ENCODE measurements at regions not wholly inside any gene's neighbourhood (a gene's known extent, or its start where the extent isn't known, plus 50 kb on each side); places are given as distances from the start of the nearest gene placed in this dataset.
"Not testable (repeated sequence)": the region's sequence is repeated elsewhere in the genome, so short reads cannot be mapped to it uniquely, and the experiment has no call there.

- no peak for DNase-seq
Measured at GRCh38 chr1:168490306-168490705, 53.5 kb downstream of the XCL2 start.

DNA sequence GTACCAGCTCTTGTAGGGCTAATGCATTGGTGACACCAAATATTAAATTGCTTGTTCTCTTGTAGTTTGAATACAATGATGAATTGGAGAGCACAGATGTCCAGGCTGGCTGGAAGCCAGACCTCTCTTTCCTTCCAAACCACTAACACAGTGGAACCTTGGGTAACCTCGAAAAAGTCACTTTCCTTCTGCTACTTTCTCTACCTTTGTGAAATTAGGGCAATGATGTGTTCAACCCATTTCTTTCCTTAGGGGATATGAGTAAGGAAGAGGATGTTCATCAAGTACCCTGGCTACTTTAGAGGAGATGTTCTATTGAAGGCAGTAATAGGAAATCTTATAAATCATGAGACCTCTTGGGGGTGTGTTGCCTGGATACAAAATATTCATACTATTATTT, 55.7 kb downstream of the XCL2 start:
- no peak for DNase-seq

GRCh38 chr1:168486820-168487219, 57.0 kb downstream of the XCL2 start:
- DNase-seq, result not testable (repeated sequence)

GRCh38 chr1:168485048-168485447, 58.7 kb downstream of the XCL2 start:
- no peak for DNase-seq

DNA sequence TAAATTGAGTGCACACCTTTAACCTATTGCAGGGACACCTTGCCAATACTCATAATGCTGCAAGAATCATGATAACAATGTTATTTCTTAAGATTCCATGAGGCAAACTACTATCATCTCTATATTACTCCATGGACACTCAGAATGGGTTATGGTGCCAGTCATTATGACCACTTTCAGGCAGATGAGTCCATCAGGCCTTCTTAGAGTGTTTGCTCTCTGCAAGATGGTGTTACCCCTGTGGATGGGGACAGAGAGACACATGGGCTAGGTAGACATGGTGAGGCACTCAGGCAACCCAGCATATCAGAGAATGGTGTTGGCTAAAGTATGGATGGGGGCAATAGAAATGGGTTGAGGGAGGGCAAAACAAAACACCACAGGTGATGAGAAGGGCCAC, 59.7 kb downstream of the XCL2 start:
- DNase-seq, result no peak

DNA sequence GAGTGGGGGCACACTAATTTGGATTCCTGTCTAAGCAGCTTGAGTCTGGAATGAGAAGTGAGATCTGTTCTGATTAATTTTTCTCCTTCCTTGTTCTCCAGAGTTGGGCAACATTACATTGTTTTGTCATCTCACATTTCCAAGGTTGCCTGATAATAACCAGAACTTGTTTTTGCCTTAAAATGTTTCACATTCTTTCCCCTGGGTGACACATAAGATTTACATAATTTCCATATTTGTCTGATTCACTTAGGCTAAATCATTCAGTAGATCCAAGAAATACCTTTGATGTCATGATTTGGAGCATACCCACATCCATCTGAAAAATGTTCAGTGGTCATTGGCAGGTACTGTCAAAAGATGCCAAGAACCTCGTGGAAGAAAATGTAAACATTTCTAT, 60.3 kb downstream of the XCL2 start:
- no peak for DNase-seq

DNA sequence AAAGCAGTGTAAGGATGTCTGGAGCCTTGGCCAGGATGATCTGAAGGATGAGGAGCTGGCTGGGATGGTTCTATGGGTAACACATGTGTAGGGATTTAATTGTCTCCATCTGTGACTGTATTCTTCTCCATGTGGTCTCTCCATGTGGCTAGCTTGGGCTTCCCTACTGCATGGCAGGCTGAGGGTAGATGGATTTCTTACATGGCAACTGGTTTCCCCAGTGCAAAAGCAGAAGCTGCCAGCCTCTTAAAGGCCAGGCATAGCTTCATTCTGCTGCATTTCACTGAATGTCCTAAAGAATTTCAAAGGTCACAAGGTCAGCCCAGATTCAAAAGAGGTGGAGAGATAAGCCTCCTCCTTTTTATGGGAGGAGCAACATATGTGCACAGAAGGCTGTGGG, 61.7 kb downstream of the XCL2 start:
- DNase-seq, result no peak

DNA sequence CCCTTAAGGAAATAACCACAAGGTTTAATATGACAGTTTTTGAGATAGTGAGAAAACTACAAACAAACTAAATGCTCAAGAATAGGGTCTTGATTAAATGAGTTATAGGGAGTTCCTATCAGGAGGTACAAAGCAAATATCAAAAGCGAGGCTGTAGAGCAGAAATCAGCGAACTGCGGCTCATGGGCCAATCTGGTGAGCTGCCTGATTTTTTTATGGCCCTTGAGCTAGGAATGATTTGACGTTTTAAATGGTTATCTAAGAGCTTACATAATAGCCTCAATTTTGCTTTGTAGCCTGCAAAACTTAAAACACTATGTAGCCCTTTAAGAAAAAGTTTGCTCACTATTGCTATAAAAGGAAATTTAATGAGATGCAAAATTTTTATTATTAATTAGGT, 62.2 kb downstream of the XCL2 start:
- DNase-seq, result no peak

GRCh38 chr1:168480997-168481396, 62.8 kb downstream of the XCL2 start:
- DNase-seq, result no peak

DNA sequence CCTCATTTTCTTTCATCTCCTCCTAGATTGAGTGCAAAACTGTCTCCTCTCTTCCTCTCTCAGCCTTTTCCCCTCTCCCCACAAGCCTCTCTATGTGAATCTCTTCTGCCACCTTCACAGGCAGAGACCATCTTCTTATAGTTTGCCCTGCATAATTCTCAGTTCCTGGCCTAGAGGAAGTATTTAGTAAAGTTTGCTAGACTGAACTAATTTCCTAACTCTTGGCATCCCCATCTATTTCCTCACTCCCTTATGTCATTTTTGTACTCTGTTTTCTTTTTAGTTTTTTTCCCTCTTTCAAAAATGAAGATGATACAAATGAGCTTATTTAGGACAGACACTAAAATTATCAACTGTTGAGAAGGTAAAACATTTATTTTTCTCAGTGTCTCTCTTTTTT, 66.0 kb downstream of the XCL2 start:
- DNase-seq, result no peak

- no peak for DNase-seq
Measured at GRCh38 chr1:168476588-168477385, 67.0 kb downstream of the XCL2 start.

DNA sequence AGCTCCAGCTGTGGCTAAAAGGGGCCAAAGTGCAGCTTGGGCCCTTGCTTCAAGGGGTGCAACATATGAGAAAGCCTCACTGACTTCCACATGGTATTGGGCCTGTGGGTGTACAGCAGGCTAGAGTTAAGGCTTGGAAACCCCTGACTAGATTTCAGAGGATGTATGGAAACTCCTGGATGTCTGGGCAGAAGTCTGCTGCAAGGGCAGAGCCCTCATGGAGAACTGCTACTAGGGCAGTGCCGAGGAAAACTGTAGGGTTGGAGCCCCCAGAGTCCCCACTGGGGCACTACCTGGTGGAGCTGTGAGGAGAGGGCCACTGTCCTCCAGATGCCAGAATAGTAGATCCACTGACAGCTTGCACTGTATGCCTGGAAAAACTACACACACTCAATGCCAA, 69.5 kb downstream of the XCL2 start:
- DNase-seq, result no peak

DNA sequence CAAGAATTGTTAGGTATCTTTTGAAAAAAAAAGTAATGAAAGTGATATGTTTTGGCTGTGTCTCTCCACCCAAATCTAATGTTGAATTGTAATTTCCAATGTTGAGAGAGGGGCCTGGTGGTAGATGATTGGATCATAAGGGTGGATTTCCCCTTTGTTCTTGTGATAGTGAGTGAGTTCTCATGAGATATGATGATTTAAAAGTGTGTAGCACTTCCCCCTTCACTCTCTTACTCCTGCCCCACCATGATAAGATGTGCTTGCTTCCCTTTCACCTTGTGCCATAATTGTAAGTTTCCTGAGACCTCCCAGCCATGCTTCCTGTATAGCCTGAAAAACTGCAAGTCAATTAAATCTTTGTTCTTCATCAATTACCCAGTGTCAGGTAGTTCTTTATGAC, 70.7 kb downstream of the XCL2 start:
- DNase-seq, result no peak

DNA sequence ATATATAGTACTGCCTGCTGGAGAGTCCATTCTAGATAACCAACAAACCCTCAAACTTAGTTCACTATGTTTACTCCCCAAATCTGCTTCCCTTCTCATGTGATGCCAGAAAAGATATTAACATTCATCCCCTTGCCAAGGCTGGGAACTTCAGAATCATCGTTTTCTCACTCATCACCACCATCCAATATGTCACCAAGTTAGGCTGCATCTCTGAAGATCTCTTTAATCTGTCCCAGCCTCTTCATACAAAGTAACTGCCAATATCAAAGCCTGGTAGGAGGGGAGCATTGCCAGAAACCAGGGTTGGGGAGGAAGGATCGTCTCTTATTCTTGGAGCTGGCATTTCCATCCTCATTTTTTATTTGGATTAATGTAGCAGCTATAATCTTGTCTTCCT, 71.6 kb downstream of the XCL2 start:
- no peak for DNase-seq

DNA sequence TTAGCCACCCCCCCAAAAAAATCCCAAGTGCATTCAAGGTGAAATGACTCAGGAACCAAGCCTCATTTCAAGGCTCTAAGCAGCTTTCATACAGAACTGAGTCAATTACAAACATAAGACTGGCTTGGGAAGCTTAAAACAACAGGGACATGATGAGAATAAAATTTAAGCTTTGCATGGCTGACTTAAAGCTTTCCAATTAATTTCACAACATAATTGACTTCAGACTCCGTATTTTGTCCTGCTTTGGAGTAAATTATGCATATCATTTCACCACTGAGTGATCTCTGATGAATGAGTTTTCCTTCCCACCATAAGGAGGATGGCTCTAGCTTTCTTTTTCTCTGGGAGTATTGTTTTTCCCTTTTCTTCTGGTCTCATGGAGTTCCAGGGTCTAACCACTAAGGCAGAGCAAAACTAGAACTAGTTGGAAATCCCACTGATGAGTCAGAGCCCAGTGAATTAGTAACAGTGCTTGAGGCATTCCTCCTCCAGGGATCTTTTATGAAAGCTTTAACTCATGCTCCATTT, 72.8 kb downstream of the XCL2 start:
- DNase-seq, result no peak

DNA sequence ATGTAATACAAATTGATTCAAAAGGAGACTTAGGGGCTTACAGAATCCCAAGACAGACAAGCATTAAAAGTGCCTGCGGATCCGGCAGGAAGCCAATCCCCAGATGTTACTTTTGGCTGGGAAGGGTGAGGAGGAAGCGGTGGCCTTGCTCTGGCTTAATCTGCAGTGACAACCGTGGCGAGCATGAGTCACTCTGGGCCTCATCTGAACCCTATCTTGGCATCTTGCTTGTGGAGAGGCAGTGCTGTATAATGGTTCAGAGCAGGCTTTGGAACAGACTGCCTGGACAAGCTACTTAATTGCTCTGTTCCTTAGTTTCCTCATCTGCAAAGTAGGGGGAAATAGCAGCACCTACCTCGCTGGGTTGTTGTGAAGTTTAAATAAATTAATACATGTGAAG, 74.1 kb downstream of the XCL2 start:
- no peak for DNase-seq

GRCh38 chr1:168468822-168469221, 75.0 kb downstream of the XCL2 start:
- no peak for DNase-seq

DNA sequence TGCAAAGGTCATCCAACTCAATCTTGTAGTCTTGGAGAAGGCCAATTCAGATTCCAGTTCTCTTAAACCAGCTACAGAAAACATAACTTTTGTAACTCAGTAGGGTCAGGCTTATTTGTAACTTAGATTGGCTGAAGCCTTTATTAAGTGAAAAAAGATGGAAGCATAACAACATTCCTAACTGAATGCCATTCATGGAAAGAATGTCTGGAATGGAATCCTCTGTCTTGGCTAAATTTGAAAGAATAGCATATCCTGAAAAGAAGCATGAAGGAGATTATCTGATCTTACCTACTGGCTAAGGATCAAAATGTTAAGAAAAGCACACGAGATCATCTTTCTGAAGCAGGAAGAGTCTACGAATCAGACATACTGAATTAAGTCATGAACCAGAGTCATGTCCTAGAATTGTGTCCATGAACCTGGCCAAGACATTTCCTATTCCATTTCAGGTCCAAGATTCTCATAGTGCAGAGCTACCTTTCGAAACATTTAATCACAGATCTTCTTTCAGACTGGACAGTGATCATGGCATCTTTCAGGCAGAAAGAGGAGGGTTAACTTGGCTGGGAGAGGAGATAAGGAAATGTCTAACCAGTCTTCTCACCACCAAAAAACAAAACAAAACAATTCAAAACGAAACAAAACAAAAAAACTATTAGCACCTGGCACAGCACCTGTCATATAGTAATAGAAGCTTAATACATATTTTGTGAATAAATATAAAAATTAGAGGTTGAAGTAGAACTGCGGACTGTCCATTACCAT, 75.6 kb downstream of the XCL2 start:
- no peak for DNase-seq

- no peak for DNase-seq
Measured at GRCh38 chr1:168467452-168467851, 76.3 kb downstream of the XCL2 start.

DNA sequence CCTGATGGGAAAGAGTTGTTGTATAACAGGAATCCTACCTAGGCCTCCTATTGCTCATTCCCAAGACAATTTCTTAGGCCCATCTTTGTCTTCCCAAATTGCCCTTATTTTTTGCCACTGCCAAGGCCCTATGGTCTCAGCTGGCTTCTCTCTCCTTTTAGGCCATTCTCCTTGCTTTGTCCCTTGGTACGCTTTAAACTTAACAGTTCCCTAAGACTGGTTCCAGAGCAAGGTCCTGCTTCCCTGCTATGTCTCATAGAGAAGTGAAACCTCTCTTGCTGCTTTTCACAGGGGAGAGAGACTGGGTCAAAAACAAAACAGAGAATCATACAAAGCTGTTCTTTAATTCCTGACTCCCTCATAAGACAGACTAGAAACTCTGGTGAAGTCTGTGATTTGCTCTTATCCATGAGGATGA, 77.1 kb downstream of the XCL2 start:
- DNase-seq, result no peak

- DNase-seq, result peak; percentile 93 to 96
Measured at GRCh38 chr1:168466092-168466713, 77.6 kb downstream of the XCL2 start.

DNA sequence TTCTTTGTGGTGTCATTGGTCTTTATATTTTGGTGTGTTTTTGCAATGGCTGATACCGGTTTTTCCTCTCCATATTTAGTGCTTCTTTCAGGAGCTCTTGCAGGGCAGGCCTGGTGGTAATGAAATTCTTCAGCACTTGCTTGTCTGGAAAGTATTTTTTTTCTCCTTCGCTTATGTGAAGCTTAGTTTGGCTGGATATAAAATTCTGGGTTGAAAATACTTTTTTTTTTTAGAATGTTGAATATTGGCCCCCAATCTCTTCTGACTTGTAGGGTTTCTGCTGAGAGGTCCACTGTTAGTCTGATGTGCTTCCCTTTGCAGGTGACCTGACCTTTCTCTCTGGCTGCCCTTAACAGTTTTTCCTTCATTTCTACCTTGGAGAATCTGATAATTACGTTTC, 82.7 kb downstream of the XCL2 start:
- DNase-seq, result not testable (repeated sequence)

DNA sequence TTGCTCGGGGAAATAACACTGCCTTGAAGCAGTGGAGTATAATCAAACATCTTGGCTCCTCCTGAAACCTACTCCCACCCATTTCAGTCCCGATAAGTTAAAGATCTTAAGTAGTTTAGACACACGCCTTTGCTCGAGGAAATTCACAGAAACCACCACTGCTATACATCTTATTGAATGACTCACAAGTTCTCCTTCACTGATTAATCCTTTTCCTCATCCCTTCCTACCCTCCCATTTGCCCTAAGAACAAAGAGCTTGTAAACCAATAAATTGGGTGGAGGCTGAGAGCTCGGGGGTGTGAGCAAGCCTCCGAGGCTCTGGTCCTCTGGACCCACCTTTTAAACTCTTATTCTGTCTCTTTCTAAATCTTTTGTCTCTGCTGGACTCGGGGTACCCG, 86.5 kb downstream of the XCL2 start:
- not testable (repeated sequence) for DNase-seq

DNA sequence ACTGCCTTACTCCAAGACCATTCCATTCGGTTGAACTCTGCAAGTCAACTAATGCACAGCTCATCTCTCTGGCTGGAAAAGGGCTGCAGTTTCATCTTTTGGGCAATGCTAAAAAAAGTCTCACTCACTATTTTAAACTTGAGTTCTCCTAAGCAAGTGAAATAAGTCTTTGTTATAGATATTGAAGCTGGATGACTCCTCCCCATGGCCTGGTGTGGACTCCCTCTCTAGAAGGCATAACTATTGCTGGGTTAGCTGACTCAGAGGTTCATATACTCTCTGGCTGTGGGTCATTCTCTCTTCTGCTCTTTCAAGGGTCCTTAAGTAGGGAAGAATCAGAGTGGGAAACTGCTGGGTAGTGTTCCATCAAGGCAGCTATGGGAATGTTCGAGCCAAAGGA, 88.0 kb downstream of the XCL2 start:
- DNase-seq, result no peak
